ENCODE measurements at regions not wholly inside any gene's neighbourhood (a gene's known extent, or its start where the extent isn't known, plus 50 kb on each side); places are given as distances from the start of the nearest gene placed in this dataset.

DNA sequence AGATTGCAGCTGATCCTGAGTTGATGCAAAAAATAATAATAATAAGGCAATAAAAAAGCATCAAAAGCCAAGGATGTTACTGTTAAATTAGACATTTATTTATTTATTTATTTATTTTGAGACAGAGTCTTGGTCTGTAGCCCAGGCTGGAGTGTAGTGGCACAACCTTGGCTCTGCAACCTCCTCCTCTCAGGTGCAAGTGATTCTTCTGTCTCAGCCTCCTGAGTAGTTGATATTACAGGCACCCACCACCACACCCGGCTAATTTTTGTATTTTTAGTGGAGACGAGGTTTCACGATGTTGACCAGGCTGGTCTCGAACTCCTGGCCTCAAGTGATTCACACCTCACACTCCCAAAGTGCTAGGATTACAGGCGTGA, 465.5 kb upstream of the NRP1 start:
- Mint-ChIP-seq H3K36me3 (no peaks in the 10 kb centered on the region), H3K27me3 (ENCODE audit: low read depth in 3 of 3) (peaks cover 0 to 2% (median 0%) of the 10 kb centered on the region in 3 donors), H3K27ac (no peak overlapping the region), H3K4me3 (no peak overlapping the region), H3K9me3 (peaks cover 0 to 10% (median 5%) of the 10 kb centered on the region in 7 donors), H3K4me1 (no peaks in the 10 kb centered on the region)
- no peak overlapping the region for H3K27ac ChIP-seq (ENCODE audit: low read depth in 1 of 2, low read length in 2 of 2)
- no peaks in the 10 kb centered on the region for H4K20me1 ChIP-seq (ENCODE audit: insufficient read depth, low read length)
- no peaks in the 10 kb centered on the region for H3K27me3 ChIP-seq (ENCODE audit: control insufficient read depth in 2 of 2, insufficient read depth in 2 of 2, low read length in 2 of 2)
- H3K4me1 ChIP-seq (ENCODE audit: control insufficient read depth in 1 of 2, insufficient read depth in 2 of 2, low read length in 2 of 2) = no peaks in the 10 kb centered on the region
- H3K79me2 ChIP-seq (ENCODE audit: insufficient read depth, low read length) = no peaks in the 10 kb centered on the region
- no CpG with 5 or more reads among the region's 5 CpGs for WGBS (ENCODE audit: insufficient coverage)
- TF ChIP-seq, protein P1, sequence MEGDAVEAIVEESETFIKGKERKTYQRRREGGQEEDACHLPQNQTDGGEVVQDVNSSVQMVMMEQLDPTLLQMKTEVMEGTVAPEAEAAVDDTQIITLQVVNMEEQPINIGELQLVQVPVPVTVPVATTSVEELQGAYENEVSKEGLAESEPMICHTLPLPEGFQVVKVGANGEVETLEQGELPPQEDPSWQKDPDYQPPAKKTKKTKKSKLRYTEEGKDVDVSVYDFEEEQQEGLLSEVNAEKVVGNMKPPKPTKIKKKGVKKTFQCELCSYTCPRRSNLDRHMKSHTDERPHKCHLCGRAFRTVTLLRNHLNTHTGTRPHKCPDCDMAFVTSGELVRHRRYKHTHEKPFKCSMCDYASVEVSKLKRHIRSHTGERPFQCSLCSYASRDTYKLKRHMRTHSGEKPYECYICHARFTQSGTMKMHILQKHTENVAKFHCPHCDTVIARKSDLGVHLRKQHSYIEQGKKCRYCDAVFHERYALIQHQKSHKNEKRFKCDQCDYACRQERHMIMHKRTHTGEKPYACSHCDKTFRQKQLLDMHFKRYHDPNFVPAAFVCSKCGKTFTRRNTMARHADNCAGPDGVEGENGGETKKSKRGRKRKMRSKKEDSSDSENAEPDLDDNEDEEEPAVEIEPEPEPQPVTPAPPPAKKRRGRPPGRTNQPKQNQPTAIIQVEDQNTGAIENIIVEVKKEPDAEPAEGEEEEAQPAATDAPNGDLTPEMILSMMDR (IDR thresholded peaks at IDR 0.05) = no peak
- DNase-seq = no peak
- H2AFZ ChIP-seq (ENCODE audit: insufficient read depth, low read depth, low read length, poor library complexity, severe bottlenecking) = no peak overlapping the region
- H3K9me3 ChIP-seq (replicated peaks in 1 of 2; ENCODE audit: control insufficient read depth in 1 of 2, insufficient read depth in 1 of 2, low read length in 2 of 2) = no peaks in the 10 kb centered on the region
- no peak overlapping the region for H3K4me3 ChIP-seq (replicated peaks in 1 of 3; ENCODE audit: low read depth in 2 of 3, low read length in 3 of 3)
- no peak overlapping the region for H3K9ac ChIP-seq (ENCODE audit: insufficient read depth, low read length, poor library complexity, severe bottlenecking)
- intact Hi-C loops (cut with micrococcal nuclease) = no loop called here
- no peaks in the 10 kb centered on the region for H3K36me3 ChIP-seq (replicated peaks in 1 of 2; ENCODE audit: control insufficient read depth in 1 of 2, insufficient read depth in 2 of 2, low read length in 2 of 2)
- H3K4me2 ChIP-seq (replicated peaks; ENCODE audit: extremely low read depth, low read length, poor library complexity, severe bottlenecking) = no peak overlapping the region

DNA sequence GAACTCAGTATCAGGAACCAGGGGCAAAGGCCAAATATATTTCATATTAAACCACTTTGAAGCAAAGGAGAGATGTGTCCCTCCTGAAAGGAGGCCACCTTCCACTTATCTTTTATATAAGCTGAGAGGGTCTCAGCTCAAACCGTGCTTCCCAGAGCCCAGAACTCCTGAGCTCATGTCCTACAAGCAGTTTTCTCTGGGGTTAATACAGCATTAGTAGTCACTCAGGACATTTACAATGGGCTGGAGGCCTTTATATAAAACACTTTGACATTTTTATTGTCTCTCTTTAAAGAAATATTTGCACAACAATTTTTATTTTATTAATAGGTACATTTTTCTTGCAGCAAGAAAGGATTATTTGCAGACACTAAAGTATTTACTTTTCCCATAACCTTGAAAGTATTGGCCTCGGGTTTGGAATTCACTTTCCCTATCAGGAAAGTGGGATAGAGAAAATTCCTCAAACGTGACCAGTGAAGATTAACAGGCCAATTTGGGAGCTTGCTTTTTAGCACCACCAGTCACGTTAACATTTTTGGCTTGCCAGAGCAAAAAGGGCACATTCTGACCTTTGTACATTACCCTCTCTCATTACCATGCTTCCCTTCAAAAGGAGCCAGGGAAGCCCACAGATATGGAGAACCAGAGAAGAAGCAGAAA, 464.9 kb upstream of the NRP1 start:
- no peaks in the 10 kb centered on the region for H3K27me3 ChIP-seq (ENCODE audit: control insufficient read depth in 2 of 2, insufficient read depth in 2 of 2, low read length in 2 of 2)
- Mint-ChIP-seq H3K27ac (no peak overlapping the region), H3K9me3 (peaks cover 0 to 12% (median 5%) of the 10 kb centered on the region in 7 donors), H3K4me3 (no peak overlapping the region), H3K4me1 (no peaks in the 10 kb centered on the region), H3K27me3 (ENCODE audit: low read depth in 3 of 3) (peaks cover 0 to 2% (median 0%) of the 10 kb centered on the region in 3 donors), H3K36me3 (no peaks in the 10 kb centered on the region)
- no peaks in the 10 kb centered on the region for H3K79me2 ChIP-seq (ENCODE audit: insufficient read depth, low read length)
- TF ChIP-seq, protein P1 (IDR thresholded peaks at IDR 0.05) = no peak
- peaks cover 0 to under 1% of the 10 kb centered on the region in 2 donors for H3K4me1 ChIP-seq (ENCODE audit: control insufficient read depth in 1 of 2, insufficient read depth in 2 of 2, low read length in 2 of 2)
- intact Hi-C loops (cut with micrococcal nuclease) = no loop called here
- H3K9ac ChIP-seq (ENCODE audit: insufficient read depth, low read length, poor library complexity, severe bottlenecking) = no peak overlapping the region
- H3K27ac ChIP-seq (ENCODE audit: low read depth in 1 of 2, low read length in 2 of 2) = no peak overlapping the region
- no peak for DNase-seq
- no peak overlapping the region for H3K4me2 ChIP-seq (replicated peaks; ENCODE audit: extremely low read depth, low read length, poor library complexity, severe bottlenecking)
- WGBS (ENCODE audit: insufficient coverage) = 80% methylated on average over 1 of the region's 4 CpGs
- H4K20me1 ChIP-seq (ENCODE audit: insufficient read depth, low read length) = no peaks in the 10 kb centered on the region
- H3K4me3 ChIP-seq (replicated peaks in 1 of 3; ENCODE audit: low read depth in 2 of 3, low read length in 3 of 3) = no peak overlapping the region
- no peaks in the 10 kb centered on the region for H3K36me3 ChIP-seq (replicated peaks in 1 of 2; ENCODE audit: control insufficient read depth in 1 of 2, insufficient read depth in 2 of 2, low read length in 2 of 2)
- no peak overlapping the region for H2AFZ ChIP-seq (ENCODE audit: insufficient read depth, low read depth, low read length, poor library complexity, severe bottlenecking)
- no peaks in the 10 kb centered on the region for H3K9me3 ChIP-seq (replicated peaks in 1 of 2; ENCODE audit: control insufficient read depth in 1 of 2, insufficient read depth in 1 of 2, low read length in 2 of 2)

Measured in CD14-positive monocyte (primary cell).